NCI-H524 treated with DMSO at 0.1 percent for 48 hours (cell line): ENCODE measurements at regions not wholly inside any gene's neighbourhood (a gene's known extent, or its start where the extent isn't known, plus 50 kb on each side); places are given as distances from the start of the nearest gene placed in this dataset.
"Not testable (repeated sequence)": the region's sequence is repeated elsewhere in the genome, so short reads cannot be mapped to it uniquely, and the experiment has no call there.

ENCODE experiments used
- DNase-seq: peaks from one replicate; lab custom pipeline; 2025; lab: John Stamatoyannopoulos, UW

GRCh38 chr6:159522877-159523547 lies 170.0 kb downstream of the SOD2 start:
- no peak for DNase-seq

DNA sequence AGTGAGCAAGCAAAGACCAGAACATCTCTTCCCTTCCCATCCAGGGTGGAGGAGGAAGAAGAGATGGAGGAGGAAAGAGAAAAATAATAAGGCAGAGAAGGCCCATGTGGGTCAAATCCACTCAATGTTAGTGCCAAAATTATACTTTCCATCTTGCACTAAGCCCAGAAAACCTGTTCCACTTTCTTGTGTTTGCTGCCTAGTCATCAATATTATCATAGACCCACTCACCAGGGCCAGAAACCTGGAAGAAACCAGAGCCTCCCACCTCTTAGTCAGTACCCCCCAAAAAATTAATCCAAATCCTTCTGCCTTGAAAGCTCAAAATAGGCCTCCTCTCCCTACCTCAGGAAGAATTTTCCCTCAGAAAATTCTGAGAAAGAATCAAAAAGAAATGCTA lies 171.1 kb downstream of the SOD2 start:
- no peak for DNase-seq

DNA sequence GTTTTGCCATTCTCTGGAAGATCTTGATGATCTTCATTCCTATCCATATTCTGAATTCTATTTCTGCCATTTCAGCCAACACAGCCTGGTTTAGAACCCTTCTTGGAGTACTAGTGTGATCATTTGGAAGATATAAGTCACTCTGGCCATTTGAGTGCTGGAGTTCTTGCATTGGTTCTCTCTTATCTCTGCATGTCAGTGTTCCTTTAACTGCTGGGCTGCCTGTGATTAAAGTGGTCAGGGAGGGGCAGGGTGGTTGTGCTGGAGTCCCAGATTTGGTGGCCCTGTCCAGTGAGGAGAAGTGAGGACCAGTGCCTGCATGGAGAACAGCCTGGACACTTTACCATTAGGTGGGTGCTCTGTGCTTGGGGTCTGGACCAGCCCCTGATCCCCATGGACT lies 173.0 kb downstream of the SOD2 start:
- no peak for DNase-seq

DNA sequence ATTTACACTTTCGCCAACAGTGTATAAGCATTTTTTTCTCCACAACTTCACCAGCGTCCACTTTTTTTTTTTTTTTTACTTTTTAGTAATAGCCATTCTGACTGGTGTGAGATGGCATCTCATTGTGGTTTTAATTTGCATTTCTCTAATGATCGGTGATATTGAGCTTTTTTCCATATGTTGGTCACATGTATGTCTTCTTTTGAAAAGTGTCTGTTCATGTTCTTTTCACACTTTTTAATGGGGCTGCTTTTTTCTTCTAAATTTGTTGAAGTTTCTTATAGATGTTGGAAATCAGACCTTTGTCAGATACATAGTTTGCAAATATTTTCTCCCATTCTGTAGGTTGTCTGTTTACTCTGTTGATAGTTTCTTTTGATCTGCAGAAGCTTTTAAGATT lies 177.2 kb downstream of the SOD2 start:
- DNase-seq: not testable (repeated sequence)

DNA sequence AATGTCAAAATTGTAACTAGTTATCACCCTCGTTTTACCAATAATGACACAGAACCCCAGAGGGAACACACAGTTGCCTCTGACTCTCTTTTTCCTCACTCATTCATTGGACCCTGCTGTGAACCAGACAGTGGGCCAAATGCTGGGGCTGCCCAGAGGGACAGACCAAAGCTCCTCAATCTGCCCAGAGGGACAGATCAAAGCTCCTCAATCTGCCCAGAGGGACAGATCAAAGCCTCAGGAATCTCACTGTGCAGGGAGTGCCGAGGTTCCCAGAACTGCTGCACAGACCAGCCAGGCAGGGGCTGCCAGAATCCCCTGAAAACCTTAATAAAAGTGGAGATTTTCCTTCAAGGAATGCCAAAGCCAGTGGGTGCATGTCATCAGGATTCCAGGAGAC lies 179.1 kb downstream of the SOD2 start:
- no peak for DNase-seq

DNA sequence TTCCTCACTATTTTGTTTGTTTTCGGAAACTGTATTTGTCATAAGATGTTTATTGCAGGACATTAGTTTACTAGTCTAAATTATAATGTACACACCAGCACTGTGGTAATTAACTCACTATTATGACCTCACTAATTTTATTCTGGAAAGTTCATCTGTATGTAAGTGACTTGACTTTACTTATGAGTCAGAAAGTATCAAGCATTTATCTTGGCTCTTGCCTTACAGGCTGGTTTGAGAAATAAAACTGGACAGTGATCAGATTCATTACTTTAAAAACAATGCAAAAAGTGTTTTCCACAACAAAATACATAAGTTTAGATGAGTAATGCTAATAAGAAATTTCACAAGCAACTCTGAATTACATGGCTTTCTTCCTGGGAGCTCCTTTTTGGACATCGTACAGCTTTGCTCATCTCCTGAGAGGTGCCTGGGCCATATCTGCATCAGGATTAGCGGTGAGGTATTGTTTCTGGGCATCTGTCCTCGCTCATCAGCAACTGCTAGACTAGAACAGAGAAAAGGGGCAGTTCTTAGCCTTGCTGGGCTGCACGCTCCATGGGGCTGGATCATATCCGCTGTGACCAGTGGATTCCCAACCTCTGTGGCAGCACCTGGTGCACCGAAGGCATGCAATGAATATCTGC lies 179.8 kb downstream of the SOD2 start:
- no peak for DNase-seq

DNA sequence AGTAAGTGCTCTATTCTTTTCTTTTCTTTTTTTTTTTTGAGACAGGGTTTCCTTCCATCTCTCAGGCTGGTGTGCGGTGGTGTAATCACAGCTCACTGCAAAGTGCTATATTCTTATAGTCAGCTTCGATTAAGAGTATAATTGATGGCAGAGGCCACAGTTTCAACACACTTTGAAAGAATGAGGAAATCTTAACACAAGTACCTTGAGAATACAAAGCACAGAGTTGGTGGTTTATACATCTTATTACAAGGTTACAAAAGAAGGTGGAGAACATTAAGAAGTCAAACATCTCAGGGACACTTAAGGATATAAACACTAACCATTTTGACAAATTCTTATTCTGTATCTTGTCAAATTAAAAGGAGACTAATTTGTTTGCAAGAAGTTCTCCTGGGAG lies 180.5 kb downstream of the SOD2 start:
- DNase-seq: no peak

DNA sequence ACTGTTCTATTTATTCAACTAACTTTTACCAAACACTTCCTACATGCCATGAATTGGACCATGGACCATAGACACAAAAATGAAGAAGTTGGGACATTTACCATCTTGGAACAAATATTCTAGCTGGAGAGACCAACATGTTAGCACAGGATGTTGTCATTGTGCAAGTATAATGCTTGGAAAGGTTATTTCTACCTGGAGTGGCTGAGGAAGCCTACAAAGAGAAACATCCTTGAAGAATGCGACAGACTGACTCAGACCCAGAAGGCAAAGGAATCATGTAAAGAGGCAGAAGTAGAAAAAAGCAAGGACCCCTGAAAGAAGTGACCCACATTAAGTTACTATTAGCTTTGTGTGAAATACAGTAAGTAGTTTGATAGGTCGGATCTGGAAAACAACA lies 180.9 kb downstream of the SOD2 start:
- no peak for DNase-seq

- no peak for DNase-seq
Measured at GRCh38 chr6:159510141-159510540, 182.9 kb downstream of the SOD2 start.

- no peak for DNase-seq
Measured at GRCh38 chr6:159508931-159509330, 184.1 kb downstream of the SOD2 start.

DNA sequence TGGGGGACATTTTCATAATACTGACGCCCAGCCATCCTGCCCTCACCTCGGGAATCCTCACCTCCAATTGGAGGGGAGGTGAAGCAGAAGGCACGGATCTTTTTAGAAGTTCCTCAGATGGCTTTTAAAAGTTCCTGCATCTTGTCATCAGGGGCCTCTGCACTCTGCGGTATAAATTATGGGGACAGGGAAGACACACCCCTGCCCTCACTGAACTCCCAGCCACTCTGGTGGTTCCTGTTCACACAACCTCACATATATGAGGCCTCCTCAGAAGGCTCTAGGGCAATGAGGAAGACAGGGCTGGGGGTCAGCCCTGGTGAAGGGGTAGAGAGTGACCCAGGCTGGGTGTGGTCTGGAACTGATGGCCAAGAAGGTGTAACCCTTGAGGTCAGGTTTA lies 187.0 kb downstream of the SOD2 start:
- DNase-seq: no peak

DNA sequence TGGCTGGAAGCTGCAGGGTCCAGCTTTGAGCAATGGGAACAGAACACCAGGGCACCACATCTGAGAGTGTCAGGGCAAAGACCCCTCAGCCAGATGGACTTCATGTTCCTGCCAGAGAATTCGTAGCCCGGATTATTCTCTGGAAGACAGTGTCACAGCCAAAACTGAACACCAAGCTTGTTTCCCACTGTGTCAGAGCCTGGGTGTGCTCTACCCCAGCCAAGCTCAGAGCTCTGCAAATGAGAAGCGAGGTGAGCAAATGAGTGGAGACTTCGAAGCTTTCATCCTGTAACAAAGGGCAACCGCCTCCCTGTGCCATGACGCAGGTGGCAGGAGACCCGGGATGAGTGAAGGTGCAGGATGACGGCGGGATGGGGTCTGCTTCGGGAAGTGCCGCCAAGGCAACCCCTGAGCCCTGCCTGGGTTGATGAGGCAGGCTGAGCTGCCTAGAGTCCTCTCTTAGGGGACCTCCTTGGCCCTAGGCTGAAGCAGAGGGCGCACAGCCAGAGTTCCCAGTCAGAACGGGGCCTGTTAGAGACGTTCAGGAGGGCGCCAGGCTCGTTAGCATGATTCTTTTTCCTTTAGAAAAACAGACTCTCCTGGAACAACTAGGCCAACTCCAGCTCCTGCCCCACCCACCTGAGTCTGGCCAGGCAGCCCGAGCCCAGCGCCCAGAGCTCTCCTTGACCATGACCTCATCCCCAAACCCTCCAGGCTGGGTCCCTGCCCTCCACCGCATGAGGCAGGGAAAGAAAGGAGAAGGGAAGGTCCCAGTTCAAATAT lies 187.7 kb downstream of the SOD2 start:
- DNase-seq: no peak

GRCh38 chr6:159501558-159501957 lies 191.5 kb downstream of the SOD2 start:
- DNase-seq: no peak

DNA sequence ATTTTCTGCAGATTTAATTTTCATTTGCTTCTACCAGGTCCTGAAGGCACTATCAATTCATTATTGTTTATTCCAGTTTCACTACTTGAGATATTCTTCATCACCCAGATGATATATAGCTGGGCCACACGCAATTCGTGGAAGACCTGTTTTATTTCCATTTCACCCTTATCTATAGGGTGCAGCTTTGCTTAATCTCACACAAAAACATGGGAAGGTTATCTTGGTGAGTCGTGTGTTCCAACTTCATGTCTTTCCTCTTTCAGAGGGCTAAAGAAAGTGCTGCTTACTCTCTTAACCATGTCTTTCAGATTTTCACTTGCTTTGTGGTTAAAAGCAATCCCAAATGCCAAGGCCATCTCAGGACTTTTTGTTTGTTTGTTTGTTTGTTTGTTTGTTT lies 194.0 kb downstream of the SOD2 start:
- DNase-seq: no peak

DNA sequence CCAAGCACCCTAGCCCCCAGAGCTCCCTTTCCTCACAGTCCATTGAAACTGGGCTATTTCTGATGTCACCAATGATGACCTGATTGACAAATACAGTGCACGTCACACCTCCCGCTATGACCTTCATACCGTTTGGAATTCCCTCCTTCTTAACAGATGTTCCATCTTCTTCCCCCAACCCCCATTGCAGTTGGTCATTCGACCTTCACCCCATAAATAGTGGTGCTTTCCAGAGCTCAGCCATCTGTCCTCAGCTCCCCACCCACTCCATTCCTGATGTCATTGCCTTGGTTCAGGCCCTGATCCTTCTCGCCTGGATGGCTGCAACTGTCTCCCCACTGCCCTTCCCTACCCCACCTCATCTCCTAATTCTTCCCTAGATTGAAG lies 198.5 kb downstream of the SOD2 start:
- DNase-seq: no peak

DNA sequence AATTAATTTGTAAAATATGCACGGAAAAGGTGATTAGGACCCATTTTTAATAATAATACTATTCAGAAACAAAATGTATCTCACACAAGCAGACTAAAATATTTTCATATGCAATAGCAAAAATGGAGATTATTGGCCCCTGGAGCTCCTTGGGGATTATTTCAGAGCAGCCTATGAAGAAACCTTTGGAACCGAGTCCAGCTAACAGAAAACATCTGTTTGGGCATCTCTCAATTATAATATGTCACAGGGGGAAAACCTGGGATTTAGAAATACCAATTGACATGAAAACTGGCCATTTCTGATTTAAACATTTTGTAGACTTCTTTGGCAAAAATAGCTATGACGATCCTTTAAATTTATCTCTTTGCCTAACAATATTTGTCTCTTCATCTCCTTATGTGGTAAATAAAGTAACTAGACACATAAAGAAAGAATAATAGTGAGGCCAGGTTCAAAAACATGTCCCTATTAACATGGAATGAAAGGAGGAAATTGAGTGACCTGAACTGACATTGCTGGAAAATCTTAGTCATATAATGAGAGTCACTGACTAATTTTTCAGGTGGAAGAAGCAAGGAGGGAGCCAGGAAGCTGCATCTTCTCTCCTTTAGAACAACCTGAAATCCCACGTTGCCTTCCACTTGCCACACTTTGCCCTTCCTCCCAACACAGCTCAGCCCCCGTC lies 199.0 kb downstream of the SOD2 start:
- no peak for DNase-seq

DNA sequence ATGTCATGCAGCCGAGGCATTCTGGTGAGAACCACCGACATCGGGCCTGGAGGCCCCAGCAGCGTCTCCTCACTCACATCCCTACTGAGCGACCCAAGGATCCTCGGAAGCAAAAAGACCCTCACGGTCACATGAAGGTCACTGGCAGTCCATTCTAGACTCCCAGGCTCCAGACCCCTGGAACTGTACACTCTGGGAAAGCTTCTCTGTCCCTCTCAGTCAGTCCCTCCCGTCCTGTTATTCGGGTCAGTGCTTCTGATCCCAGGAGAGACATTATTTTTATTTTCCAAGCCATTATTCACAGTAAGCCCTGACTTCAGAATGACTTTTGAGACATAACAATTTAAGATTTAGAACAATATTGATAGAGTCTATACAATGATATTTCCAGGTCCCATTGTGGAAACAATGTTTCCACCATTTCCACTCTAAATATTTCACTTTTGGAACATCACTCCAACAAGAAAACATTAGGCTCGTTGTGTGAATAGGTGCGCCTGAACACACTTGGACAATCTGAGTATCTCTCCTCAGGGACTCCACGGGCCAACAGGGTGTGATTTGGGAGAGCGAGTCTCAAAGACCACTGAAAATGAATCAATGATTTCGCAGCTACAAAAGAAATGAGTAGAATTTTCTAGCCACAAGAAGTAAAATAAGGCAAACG lies 199.7 kb downstream of the SOD2 start:
- DNase-seq: no peak

DNA sequence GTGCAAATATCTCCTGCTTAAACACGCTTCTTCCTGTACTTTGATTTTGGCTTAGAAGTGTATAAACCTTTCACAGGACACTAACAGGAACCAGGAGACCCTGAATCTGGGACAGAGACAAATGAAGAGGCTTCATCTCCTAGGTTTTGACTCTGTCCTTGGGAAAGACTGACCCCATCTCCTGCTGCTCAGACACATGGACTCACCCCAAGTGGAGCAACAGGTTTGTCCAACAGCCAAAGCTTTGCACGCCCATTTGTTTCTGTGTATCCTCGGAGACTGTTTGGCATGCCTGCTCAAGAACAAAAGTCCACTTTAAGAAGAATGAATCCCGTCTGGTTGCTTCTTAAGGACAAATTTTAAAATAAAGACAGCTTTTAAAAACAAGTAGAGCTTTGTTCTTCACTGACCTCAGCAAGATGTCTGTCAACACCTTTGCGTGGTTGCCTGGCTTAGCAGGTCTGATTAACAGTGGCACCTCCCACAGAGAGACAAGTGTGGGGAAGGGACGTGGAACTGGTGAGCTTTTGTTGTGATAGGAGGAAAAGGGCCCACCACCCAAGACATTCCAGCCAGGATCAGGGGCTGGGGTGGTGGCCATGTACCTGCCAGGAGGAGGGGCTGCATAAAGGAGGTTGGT lies 202.6 kb downstream of the SOD2 start:
- DNase-seq: no peak

DNA sequence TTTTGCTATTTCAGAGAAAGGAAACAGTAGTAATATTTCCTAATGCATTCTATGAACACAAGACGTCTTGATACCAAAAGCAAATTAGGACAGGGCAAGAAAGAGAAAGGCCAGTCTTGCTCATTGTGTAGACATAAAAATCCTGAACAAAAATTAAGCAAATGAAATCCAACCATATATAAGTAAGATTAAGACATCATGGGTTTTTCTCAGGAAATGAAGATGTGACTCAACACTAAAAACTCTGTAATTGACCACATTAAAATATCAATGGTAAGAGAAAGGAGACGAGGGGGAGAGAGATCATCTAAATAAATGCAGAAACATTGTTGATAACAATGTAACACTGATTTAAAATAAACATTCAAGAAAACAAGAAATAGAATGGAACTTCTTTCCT lies 205.4 kb downstream of the SOD2 start:
- no peak for DNase-seq

DNA sequence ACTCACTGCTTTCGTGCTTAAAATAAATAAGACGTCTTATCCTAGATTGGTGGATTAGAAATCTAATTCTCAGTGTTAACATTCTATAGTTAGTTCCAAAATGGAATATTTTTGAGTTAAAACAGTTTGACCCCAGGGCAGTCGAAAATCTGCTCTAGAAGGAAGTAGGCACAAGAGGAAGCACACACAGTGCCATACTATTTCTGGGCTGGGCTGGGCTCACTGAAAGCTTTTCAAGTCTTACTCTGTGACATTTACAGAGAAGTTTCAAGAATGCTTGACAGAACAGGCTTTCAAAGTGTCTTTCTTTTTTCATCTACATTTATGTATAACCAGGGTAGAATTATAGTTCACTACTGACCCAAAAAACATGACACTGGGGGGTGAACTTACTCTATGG lies 209.8 kb downstream of the SOD2 start:
- no peak for DNase-seq

- no peak for DNase-seq
Measured at GRCh38 chr6:159481897-159482296, 211.1 kb downstream of the SOD2 start.

DNA sequence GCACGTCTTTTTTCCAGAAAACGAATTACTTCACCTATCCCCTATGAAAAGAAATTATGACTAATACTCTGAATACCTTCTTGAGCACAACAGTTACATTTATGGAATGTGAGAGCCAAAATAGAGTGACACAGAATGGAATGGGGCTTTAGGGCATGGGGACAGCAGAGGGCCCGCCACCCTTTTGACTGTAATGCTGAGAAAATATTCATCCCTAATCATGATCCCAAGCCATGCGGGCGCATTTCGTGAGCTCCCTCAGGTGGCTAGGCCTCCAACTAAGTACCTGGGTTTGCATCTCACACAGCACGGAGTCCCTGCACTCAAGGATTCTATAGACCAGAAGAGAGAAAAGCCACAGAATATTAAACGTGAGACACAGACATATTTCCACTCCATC lies 212.6 kb downstream of the SOD2 start:
- DNase-seq: no peak
